SKM-1 treated with dmso at 0.1 percent for 144 hours (cell line): ENCODE measurements at regions not wholly inside any gene's neighbourhood (a gene's known extent, or its start where the extent isn't known, plus 50 kb on each side); places are given as distances from the start of the nearest gene placed in this dataset.

Experiments
- DNase-seq: peaks from one replicate; lab custom pipeline; 2025; ENCODE audit not compliant: unreplicated experiment; lab: John Stamatoyannopoulos, UW

DNA sequence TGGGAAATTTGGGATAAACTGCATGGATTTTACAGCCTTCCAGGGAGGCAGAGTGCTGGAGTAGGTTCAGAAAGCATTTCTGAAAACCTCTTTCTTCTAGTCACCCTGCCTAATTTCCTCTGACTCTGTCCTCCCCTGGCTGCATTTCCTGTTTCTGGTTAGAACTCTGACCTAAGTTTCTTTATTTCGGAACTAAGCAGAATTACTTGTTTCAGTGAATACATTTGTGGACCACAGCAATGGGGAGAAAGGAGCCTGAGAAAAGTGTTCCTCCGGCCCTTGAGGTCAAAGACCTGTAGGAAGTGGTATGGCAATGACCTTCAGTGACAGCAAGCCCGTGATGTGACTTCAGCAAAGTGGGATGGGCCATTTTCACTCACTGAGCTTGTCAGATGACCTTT is 173.4 kb upstream of the RUNX1 start:
- DNase-seq: peak; percentile 6

DNA sequence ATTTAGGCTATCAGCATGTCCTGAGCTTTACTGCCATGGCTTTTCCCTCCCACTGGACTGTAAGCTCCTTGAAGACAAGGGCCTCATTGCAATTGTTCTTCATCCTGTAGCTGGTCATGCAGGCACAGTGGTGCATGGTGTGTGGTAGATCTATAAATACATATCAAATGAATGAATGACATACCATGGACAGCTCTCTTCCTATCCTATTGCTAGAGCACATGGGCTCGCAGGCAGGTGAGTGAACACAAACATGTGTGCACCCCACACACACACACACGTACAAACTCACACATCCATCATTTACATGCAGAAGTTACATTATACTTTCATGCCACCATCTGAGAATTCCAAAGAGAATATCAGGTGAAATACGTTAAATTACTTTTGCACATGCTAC is 172.9 kb upstream of the RUNX1 start:
- DNase-seq: no peak

DNA sequence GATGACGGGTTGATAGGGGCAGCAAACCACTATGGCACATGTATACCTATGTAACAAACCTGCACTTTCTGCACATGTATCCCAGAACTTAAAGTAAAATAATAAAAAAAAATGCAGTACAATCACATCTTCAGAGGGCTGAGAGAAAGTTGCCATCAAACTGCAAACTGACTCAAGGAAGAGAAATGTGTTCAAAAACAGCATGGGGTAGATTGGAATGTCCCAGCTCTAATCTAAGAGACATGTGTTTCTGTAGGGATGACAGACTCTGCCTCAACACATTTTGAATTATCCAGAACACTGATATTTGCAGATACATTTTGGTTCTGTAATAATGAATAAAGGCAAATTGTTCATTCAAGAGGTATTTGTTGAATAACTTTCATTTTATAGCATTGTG is 171.2 kb upstream of the RUNX1 start:
- no peak for DNase-seq

DNA sequence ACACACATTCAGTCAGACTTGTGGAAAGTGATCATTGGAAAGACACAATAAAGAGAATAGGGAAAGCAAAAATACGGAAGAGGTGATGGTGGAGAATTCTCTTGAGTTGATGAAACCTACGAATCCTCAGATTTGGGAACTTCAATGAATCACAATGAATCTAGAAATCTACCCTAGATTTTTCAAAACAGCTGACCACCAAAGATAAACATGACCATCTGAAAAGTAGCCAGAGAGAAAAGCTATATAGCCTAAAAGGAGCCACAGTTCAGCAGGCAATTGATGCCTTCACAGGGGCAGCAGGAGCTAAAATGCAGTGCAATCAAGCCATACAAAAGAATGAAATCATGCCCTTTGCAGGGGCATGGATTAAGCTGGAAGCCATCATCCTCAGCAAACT is 170.6 kb upstream of the RUNX1 start:
- DNase-seq: no peak

DNA sequence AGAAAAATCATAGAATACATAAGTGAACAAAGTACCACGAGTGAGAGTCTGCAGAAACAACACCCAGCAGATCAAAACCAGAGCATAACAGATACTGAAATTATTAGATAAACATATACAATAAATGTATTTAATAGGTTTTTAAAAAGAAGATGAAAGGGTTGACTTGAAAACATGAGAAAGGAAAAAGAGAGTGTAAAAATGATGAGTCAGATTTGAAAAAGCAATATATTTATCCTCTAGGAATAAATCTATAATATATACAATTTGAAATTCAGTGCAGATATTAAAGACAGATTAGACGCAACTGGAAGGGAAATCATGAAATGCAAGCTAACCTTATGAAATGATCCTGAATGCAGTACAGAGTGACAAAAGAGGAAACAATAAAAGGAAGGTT is 170.2 kb upstream of the RUNX1 start:
- no peak for DNase-seq

DNA sequence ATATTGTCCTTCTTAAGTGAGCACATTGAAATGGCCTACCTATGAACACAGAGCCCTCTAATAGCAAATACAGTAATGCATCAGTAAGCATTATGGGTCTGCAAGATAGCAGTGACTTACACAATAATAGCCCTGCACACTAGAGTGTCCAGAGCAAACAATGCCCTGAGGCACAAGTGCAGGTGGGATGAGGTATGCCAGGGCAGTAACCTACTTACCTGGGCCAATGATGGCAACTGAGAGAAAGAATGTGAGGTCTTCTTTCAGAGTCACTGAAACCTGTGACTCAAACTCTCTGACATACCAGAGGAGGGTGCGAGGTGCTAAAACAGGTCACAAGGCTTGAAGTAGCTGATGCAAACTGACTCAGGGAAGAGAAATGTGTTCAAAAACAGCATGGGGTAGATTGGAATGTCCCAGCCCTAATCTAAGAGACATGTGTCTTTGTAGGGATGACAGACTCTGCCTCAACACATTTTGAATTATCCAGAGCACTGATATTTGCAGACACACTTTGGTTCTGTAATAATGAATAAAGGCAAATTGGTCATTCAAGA is 168.5 kb upstream of the RUNX1 start:
- no peak for DNase-seq

DNA sequence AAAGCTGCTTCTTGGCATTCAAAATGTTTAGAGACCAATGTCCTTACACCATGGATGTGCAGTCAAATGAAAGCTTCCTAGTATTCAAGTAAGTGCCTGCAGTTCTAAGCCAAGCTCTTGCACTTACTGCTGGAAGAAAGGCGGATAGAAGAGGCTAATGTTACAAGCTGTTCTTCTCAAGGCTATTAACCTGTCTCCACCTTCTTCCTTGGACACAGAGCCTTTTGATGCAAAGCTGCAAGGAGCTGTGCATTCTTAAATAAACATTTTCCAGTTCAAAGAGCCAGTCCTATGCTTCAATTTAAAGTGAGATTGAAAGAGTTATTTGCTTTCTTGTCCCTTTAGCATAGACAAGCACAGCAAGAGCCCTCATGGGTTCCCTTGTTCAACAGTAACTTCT is 167.9 kb upstream of the RUNX1 start:
- no peak for DNase-seq

DNA sequence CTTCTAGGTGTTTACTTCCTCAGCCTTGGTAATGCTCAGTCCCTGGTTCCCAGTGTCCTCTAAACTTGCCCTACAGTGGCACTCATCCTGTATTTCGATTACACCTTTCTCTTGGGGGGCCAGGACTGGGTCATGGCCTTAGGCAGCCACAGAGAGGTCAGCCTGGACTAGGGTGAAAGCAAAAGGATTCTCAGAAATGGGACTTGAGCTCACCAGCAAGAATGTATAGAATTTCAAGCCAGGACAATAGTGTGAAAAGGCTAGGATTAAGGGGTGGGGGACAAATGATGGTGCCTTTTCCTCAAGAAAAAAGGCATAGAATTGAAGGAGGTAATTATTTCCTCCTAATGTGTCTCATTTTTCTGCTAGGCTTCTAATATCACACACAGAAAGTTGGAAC is 166.8 kb upstream of the RUNX1 start:
- no peak for DNase-seq

DNA sequence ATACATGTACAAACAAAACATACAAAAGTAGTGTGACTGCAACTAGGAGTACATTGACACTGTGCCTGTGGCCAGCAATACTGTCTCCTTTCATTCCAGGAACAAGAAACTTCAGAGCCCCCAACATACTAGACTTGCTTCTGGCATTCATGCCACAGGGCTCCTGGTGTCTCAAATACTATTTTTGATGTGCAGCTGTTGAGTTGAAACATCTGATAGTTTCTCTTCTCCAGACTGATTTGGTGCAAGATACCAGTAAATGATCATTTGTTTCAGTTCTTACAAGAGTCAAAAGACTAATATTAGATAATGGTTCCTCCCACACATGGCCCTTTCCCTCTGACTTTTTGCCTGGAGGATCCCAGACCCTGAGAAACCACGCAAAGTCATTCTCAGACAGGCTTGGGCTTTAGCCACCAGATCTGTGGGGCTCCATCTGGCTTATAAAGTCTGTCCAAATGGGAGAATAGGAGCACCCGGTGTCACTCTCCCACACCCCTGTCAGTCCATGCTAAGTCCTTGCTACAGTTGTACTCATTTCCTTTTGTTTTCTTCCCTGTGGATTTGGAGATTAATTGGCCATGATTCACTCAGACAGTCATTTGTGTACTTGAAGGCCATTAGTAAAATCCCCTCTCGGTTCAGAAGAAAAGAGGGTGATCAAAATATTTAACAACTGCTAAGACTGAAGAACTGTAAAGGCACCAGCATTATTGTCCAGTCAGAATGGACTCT is 163.5 kb upstream of the RUNX1 start:
- DNase-seq: no peak

DNA sequence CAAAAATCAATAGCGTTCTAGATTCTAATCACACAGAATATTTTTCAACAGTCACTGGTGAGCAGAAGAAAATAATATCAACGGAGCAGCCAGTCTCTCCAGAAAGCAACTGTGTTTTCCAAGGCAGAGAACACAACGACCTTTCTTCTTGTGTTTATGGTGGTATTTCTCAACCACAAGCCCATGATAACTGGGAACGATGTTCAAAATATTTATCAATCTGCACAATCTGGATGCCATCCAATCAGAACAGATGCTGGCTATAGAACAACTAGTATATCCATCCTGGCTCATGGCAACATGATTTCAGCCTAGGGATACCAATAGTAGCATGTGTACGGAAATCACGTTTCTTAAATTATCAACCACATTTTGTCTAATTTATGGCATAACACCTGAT is 162.7 kb upstream of the RUNX1 start:
- no peak for DNase-seq

DNA sequence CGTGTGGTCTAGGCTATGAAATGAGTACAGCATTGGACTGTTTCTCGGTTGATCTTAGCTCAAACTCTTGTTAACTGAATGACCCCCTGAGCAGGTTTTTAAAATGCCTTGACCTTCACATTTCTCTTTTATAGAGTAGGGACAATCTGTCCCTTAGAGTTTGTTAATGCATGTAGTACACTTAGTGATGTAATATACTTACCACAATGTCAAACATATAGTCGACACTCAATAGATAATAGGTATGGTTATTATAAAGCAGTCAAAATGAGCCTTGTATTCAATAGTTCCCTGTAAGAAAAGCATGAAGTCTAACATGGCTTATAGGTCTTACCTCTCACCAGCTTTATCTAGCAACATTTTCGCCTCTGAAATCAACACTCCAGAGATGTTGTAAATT is 161.0 kb upstream of the RUNX1 start:
- DNase-seq: no peak

DNA sequence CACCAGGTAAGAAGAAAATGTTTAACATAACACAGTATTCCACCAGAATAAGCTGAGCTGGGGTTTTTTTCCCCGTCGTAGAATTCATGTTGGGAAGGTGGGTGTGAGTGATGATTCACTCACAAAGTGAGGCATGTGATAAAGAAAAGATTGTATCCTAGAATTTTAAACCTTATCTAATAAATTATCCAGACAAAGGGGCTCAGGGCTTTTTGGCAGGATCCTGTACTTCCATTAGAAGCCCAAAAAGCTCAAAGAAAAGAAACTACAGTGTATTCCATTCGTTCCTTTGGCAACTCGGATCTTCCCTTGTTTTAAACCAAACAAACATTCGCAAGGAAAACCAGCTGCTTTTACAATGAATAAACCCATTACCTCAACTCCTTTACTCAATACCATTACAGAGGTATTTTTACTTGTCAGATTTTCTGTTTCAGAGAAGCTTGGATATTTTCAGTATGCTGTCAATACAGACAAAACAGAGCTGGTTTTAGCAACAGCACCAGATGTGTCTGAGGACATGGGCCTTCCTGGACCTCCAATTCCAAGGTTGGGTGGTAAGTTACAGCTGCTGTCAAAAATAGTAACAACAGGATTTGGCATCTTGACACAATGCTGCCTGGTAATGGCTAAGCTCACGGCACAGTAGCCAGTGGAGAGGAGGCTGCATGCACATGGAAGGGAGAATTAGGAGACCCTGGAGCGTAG is 159.9 kb upstream of the RUNX1 start:
- no peak for DNase-seq

DNA sequence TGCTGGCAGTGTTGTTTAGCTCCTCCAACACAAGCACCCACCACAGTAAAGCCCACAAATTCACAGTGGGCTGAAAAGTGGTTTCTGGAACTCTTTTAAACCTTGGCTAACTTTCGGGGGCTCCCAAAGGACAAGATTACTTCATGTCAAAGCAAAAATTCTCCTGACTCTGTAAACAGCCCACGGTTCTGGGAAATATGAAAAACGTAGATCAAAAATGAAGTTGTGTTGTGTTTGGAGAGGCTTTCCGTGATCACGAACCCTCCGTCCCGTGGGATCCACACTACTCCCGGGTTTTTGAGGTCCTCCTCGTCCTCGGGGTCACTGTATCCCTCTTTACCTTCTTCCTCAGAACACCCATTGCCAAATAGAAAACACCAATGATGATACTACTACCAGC is 159.0 kb upstream of the RUNX1 start:
- DNase-seq: no peak

DNA sequence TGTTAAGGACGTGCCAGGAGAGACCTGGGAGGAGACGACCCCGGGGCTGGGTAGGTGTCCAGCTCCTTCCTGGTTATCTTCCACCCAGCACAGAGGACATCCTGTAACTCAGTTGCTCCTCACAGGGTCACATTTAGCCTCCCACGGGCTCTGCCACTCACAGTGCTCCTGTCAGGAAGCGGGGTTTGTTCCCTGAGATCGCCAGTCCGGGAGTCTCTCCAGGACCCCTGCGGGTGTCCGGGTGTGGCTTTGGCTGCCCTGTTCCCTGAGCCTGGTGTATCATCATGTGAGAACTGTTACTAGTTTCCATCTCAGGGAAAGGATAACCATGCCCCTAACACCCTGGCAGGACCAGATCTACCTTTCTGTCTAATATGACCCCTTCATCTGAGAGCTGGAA is 158.2 kb upstream of the RUNX1 start:
- DNase-seq: no peak

DNA sequence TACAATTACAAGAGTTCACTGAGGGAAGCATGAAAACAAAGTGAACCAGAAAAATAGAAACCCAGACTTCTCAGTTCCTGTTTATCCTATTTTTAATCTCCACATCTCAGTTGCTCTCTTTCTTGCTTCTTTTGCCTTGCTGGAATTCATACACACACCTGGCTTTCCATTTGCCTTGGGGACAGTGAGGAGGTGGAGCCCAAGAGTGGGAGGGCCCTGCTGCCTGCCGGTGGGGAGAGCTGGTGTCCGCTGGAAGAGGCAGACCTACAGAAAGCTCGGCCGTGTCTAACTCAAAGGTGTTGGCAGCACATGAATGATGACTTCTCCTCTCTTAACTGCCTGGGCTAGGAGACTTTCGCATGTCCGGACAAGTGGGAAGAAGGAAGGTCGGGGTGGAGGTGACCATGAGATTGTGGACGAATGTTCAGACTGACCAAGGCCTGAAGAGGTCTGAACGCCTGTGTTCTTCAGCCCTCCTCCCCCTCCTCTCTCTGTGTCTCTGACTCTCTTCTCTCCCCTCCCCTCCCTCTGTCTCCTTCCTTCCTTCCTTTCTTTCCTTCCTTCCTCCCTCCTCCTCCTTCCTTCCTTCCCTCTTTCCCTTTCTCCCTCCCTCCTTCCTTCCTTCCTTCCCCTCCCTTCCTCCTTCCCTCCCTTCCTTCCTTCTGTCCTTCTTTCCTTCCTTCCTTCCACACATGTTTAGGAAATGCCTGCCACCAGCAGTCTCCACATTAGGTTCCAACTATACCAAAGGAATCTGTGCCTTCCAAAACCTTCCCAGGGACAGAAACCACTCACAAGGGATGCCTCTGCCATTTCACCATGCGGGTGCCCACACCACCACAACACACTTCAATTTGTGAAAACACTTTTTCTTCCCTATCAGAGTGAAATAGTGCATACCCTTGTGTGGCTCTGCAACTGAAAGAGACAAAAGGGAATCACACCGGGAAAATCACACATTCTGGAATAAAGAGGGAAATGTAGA is 157.3 kb upstream of the RUNX1 start:
- peak; percentile 2 for DNase-seq

DNA sequence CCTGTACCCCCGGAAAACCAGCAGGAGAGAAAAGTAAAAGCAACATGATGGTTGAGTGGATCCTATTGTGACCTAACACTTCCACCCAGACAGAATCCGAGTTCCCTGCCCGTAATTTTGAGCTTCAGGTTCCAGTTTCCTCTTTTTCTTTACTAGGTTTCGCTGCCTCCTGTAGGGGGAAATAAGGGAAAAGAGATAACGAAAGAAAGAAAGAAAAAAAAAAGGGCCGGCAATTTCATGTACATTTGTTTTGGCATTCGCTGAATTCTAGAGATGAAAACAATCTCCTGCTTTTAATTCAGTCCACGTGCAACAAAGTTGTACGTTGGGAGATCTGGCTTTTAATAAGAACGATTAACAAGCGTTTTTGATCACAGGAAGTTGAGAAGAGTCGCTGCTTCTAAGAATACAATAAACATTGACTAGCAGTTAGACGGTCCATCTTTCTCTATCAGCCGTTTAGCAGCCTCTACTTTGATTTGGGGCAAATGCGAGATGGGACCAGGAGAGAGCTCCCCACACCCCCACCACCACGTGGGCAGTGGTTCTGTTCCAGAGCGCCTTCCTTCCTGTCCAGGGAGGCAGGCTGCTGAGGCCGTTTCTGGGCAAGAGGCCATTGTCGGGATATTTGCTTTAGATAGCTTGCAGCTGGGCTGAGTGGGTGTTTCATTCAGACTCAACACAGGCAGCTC is 155.9 kb upstream of the RUNX1 start:
- peak; percentile 81 for DNase-seq

DNA sequence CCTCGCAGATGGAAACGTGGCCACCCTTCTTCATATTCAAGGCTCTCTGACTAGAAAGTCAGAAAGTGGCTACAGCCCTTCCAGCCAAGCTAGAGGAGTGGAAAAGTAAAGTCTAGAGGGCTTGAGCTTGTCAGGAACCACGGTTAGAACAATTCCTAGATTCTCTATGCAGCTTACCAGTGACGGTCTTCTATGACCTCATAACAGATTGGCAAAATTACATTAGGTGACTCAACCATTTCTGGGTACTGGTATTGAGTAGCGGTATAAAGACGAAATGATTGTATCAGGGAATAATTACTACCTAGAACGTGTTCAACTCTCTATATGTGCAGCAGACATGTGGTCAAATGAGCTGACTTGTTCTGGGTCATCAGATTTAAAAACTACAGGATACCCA is 155.0 kb upstream of the RUNX1 start:
- DNase-seq: no peak

DNA sequence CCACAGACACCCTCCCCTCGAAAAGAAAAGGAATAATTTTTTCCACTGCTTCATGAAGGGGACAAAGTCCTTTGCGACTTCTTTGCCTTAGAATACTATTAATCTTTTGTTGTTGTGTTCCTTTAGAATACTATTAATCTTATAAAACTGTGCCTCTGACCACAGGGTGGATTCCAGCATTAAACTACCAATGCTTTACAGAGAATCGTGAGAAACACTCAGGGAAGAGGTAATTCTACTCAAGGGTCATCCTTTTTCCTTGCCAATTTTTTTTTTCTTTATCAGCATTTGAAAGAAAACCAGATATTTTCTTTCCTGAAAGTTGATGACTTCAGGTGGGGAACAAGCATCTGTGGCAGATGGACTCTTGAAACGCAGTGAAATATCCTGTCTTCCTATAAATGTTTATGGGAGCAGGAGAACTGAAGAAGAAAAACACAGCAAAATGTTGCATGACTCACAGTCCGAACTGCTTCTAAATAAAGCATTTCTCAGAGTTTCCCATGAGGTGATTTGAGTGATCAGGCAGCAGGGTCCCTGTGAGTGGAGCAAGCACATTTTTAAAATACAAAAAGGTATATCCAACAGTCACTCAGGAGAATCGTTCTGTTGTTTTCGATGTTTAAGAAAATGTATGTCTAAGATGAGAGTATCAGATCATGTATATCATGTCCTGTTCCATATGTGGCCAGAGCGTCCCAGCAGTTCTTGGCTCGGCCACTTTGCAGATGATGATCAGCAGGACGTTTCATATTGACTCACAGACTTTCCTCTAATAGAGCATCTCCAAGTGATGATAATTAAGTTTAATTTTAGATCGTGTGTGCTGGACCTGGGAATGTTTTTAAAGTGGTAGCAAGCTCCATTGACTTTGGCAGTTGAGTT is 154.2 kb upstream of the RUNX1 start:
- DNase-seq: no peak

DNA sequence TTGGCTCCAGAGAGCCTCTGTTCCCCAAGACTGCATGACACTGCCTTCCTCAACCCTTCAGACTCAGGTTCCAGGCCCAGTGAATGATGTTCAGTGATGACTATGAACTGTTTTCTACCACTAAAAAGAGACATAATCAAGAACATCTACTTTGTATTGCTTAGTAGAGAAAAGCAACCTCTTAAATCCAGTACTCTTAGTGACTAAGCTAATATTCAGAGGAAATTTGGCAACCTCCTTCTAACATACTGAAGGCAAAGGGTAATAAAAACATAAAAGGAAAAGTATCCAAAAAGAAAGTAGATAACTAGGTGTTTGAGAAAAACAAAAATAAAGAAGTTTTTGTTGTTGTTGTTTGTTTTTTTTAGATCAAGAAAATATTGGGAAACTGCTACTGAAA is 153.3 kb upstream of the RUNX1 start:
- DNase-seq: no peak

DNA sequence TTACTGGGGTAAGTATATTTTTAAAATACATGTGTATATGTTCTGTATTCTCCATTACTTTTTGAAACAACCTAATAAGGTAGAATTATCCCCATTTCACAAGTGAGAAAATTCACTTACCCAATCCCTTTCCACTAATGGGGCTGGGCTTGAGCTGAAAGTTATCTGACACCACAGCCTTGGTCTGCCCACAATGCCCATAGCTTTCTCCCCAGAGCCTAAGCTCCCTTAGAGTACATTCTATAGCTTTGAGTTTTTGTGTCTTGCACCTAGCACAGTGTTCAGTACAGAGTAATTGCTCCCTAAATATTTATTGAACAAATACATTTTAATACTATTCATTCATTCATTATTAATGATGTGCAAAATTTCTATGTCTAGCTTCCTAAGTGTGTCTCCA is 152.7 kb upstream of the RUNX1 start:
- no peak for DNase-seq
